ENCODE measurements at regions not wholly inside any gene's neighbourhood (a gene's known extent, or its start where the extent isn't known, plus 50 kb on each side); places are given as distances from the start of the nearest gene placed in this dataset.

Small RNA genes lying in the stretch of these regions (small RNA-seq; reads per million reads assigned to genes)
- gene RNU1-33P, result 0 reads per million in 2 donors
